Lower leg skin (tissue), 3 donors: ENCODE measurements at regions not wholly inside any gene's neighbourhood (a gene's known extent, or its start where the extent isn't known, plus 50 kb on each side); places are given as distances from the start of the nearest gene placed in this dataset.

Source experiments
- CTCF ChIP-seq, 3 donors: fragments of 450-650 bp; IDR thresholded peaks; one replicate each; pipeline ENCODE4 v1.5.1; 2016; ENCODE audit warnings: antibody characterized with exemption in 3 of 3, mild to moderate bottlenecking in 3 of 3, moderate library complexity in 2 of 3
- POLR2A ChIP-seq, 2 donors: fragments of 450-650 bp; IDR thresholded peaks; one replicate each; pipeline ENCODE4 v1.6.1; 2016 to 2017; ENCODE audit warnings: antibody characterized with exemption in 2 of 2, mild to moderate bottlenecking in 1 of 2, moderate library complexity in 1 of 2

GRCh38 chr9:38274800-38275199 lies 117.7 kb upstream of the ALDH1B1 start:
- TF ChIP-seq CTCF (IDR thresholded peaks at IDR 0.05) (no peak), POLR2A (IDR thresholded peaks at IDR 0.05) (no peak)
